GM12892 (cell line): ENCODE measurements at regions not wholly inside any gene's neighbourhood (a gene's known extent, or its start where the extent isn't known, plus 50 kb on each side); places are given as distances from the start of the nearest gene placed in this dataset.

Experiments
- POLR2A ChIP-seq: IDR thresholded peaks from 2 replicates; pipeline ENCODE4 v1.6.1; 2011; ENCODE audit warnings: low read depth, low read length, control low read depth
- POLR2AphosphoS5 ChIP-seq: IDR thresholded peaks from 2 replicates; pipeline ENCODE4 v1.6.1; 2011; ENCODE audit warnings: low read depth, low read length, control low read depth

DNA sequence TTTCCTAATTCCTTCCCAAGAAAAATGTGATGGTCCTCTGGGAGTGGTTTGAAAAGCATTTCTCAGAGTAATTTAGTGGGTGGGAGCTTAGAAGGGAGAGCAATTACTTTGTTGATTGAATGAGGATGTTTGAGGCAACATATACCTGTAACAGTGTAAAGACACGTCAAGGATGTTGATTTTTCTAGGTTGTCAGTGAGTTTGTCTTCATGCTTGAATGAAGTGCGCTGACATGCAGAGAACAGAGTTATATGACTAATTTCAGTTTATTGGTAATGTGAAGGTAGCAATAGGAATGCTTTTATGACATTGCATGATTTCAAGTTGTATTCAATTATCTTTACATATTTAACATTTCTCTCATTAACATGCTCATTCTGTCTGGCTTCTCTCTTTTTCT, 286.9 kb downstream of the NFKBIZ start:
- TF ChIP-seq POLR2AphosphoS5: no peak
- TF ChIP-seq POLR2A: no peak
